HEK293T (cell line): ENCODE measurements at regions not wholly inside any gene's neighbourhood (a gene's known extent, or its start where the extent isn't known, plus 50 kb on each side); places are given as distances from the start of the nearest gene placed in this dataset.

ENCODE experiments used
- CTCF ChIA-PET: fragments of 350-600 bp; formaldehyde crosslinking; extraction: SDS; loops from one replicate; lab custom pipeline; 2021; ENCODE audit warnings: antibody characterized with exemption, inconsistent platforms; lab: Yijun Ruan, JAX
- POLR2A ChIA-PET: fragments of 350-600 bp; formaldehyde crosslinking; extraction: SDS; loops from one replicate; lab custom pipeline; 2020; ENCODE audit warnings: antibody characterized with exemption, inconsistent platforms; lab: Yijun Ruan, JAX
- DNase-seq: peaks from one replicate; pipeline ENCODE4 v3.0.0; 2012; ENCODE audit warnings: mixed read lengths; ENCODE audit errors: extremely low spot score
- ARNT ChIP-seq: fragments of 450-650 bp; IDR thresholded peaks from 2 replicates; pipeline ENCODE4 v1.6.1; 2017; ENCODE audit warnings: mild to moderate bottlenecking
- BHLHE40 ChIP-seq: fragments of 450-650 bp; IDR thresholded peaks from 2 replicates; pipeline ENCODE4 v1.6.1; 2016; ENCODE audit warnings: mild to moderate bottlenecking, moderate library complexity, borderline replicate concordance
- CTBP1 ChIP-seq: fragments of 450-650 bp; IDR thresholded peaks from 2 replicates; pipeline ENCODE4 v1.6.1; 2016; ENCODE audit warnings: borderline replicate concordance
- ELF4 ChIP-seq: fragments of 450-650 bp; IDR thresholded peaks from 2 replicates; pipeline ENCODE4 v1.6.1; 2017; ENCODE audit warnings: antibody characterized with exemption
- FOXA1 ChIP-seq: fragments of 450-650 bp; IDR thresholded peaks from 2 replicates; pipeline ENCODE4 v1.6.1; 2016; ENCODE audit warnings: mild to moderate bottlenecking
- FOXK2 ChIP-seq: fragments of 450-650 bp; IDR thresholded peaks from 2 replicates; pipeline ENCODE4 v1.6.1; 2016; ENCODE audit warnings: mild to moderate bottlenecking
- FOXM1 ChIP-seq: fragments of 450-650 bp; IDR thresholded peaks from 2 replicates; pipeline ENCODE4 v1.6.1; 2017; ENCODE audit warnings: mild to moderate bottlenecking, borderline replicate concordance
- HDGF ChIP-seq: fragments of 450-650 bp; IDR thresholded peaks from 2 replicates; pipeline ENCODE4 v1.6.1; 2017; ENCODE audit warnings: antibody characterized with exemption, borderline replicate concordance
- L3MBTL2 ChIP-seq: fragments of 450-650 bp; conservative IDR thresholded peaks from 2 replicates; pipeline ENCODE4 v1.6.1; 2016; ENCODE audit warnings: mild to moderate bottlenecking
- LEF1 ChIP-seq: fragments of 450-650 bp; IDR thresholded peaks from 2 replicates; pipeline ENCODE4 v1.6.1; 2017; ENCODE audit warnings: mild to moderate bottlenecking, borderline replicate concordance
- NFRKB ChIP-seq: fragments of 450-650 bp; IDR thresholded peaks from 2 replicates; pipeline ENCODE4 v1.6.1; 2016; ENCODE audit warnings: mild to moderate bottlenecking, moderate library complexity
- SP1 ChIP-seq: fragments of 450-650 bp; IDR thresholded peaks from 2 replicates; pipeline ENCODE4 v1.6.1; 2017
- SUZ12 ChIP-seq: fragments of 450-650 bp; IDR thresholded peaks from 2 replicates; pipeline ENCODE4 v1.6.1; 2016; ENCODE audit warnings: mild to moderate bottlenecking
- TARDBP ChIP-seq: fragments of 450-650 bp; IDR thresholded peaks from 2 replicates; pipeline ENCODE4 v1.6.1; 2016
- ZNF384 ChIP-seq: fragments of 450-650 bp; IDR thresholded peaks from 2 replicates; pipeline ENCODE4 v1.6.1; 2016
- TF ChIP-seq, protein P1 (sequence below): fragments of 450-650 bp; IDR thresholded peaks from 2 replicates; pipeline ENCODE4 v1.6.1; 2016

DNA sequence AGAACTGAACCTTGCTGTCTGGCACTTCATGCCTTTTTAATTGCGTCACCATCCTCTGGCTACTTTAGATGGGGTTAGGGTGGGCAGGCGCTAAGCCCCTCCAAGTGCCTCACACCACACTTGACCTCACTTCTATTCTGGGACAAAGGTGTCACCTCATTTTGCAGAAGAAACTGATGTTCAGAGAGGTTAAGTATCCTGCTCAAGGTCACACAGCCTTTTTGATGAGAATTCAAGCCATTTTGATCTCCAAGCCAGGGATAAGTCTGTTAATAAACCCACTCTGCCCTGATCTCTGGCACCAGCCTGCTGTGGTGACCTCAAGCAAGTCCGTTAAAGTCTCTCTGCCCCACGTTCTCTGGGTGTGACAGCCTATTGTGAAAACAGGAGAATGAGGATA, 58.8 kb upstream of the PRR23C start:
- CTCF ChIA-PET: no interaction called here
- POLR2A ChIA-PET: no interaction called here
- no peak for TF ChIP-seq BHLHE40
- TF ChIP-seq SUZ12: no peak
- TF ChIP-seq TARDBP: no peak
- TF ChIP-seq SP1: no peak
- TF ChIP-seq FOXM1: no peak
- TF ChIP-seq ARNT: no peak
- no peak for DNase-seq

DNA sequence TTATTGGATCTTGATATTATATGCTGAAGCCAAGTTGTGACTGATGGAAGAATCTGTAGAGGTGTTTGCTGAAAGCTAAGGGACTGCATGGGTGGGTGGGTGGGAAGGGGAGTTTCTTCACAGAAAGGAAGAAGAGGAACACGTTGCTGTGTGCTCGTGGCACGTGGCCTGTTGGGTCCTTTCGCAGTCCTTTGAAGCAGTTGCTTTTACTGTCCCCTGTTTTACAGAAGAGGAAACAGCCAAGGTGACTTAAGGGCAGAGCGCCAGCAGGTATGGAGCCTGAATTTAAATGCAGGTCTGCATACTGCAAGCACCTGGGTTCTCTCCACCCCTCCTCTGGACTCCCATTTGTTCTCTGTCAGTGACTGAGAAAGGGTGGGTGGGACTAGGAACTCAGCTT, 59.4 kb upstream of the PRR23C start:
- CTCF ChIA-PET: no interaction called here
- POLR2A ChIA-PET: no interaction called here
- no peak for DNase-seq
- TF ChIP-seq HDGF: no peak
- TF ChIP-seq SUZ12: no peak
- TF ChIP-seq, protein P1, sequence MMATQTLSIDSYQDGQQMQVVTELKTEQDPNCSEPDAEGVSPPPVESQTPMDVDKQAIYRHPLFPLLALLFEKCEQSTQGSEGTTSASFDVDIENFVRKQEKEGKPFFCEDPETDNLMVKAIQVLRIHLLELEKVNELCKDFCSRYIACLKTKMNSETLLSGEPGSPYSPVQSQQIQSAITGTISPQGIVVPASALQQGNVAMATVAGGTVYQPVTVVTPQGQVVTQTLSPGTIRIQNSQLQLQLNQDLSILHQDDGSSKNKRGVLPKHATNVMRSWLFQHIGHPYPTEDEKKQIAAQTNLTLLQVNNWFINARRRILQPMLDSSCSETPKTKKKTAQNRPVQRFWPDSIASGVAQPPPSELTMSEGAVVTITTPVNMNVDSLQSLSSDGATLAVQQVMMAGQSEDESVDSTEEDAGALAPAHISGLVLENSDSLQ: no peak
- no peak for TF ChIP-seq BHLHE40
- no peak for TF ChIP-seq FOXM1
- TF ChIP-seq ARNT: no peak
- no peak for TF ChIP-seq ZNF384
- no peak for TF ChIP-seq TARDBP

DNA sequence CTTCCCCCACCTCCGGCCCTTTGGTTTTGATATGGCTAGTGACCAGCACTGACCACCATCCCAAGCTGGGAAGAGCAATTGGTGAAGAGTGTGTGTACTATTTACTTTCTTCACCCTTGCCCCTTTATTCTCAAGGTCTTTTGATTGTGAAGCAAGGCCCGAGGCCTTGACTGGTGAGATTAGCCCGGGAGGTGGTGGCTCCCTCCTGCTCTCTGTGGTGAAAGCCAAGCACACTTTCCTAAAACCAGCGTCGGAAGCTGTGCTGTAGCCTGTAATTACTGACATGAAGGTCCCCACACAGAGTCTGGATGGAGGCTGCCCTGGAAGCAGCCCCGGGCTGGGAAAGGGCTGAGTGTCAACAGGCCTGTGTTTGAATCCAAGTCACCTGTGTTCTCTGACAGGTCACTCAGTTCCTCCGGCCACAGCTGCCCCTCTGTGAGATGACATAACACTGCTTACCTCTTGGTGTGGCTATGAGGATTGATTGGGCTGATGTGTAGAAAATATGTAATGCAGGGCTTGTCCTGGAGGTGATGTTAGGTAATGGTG, 60.5 kb upstream of the PRR23C start:
- CTCF ChIA-PET: interaction anchor here (0.7 kb wide), 1 partner anchor 214 kb away, joined by 4 read pairs; no protein-coding TSS in a partner anchor
- POLR2A ChIA-PET: no interaction called here

DNA sequence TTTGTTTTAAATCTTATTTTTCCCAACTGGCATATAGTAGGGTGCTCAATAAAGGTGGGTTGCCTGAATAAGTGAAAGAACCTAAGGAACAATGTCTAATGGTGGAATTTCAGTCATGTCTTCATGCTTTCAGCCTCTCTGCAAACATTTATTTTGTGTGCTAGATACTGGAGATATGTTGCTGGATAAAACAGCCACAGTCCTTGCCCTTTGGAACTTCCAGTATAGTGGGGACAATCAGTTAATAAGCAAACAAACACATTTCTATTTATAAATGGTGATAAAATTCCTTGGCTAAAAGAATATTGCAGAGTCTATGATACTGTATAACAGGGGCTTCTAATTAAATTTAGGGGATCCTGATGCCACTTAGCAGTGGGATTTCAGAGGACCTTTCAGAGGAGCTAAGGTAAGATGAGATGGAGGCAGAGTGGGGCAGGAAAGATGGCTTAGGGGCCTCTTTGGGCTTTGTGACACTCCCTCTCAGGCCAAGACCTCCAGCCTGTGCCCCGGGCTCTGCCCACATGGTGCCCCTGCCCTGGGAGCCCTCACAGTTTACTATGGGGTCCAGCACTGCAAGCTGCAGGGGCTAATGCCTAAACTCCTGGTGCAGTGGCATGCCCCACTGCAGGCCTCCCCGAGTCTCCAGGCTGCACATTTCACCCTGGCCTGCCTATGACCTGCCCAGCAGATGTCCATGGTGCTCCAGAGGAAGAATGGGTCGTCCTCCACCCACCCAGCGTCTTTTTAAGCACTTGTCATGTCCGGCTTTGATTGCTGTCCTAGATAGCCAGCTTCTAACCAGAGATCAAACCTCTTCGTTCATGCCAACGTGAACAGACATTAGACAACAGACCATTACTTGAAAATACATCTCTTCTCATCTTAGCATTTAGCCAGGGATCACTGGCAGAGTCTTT, 61.6 kb upstream of the PRR23C start:
- no peak for TF ChIP-seq BHLHE40
- no peak for TF ChIP-seq TARDBP
- TF ChIP-seq ZNF384: no peak
- no peak for TF ChIP-seq LEF1
- no peak for TF ChIP-seq FOXM1
- TF ChIP-seq ARNT: no peak
- TF ChIP-seq NFRKB: no peak
- no peak for TF ChIP-seq HDGF
- TF ChIP-seq, protein P1: no peak
- no peak for TF ChIP-seq FOXK2
- TF ChIP-seq SUZ12: no peak
- no peak for TF ChIP-seq ELF4
- no peak for TF ChIP-seq L3MBTL2
- TF ChIP-seq FOXA1: no peak
- no peak for TF ChIP-seq CTBP1
- TF ChIP-seq SP1: no peak
- POLR2A ChIA-PET: no interaction called here
- DNase-seq: no peak
- CTCF ChIA-PET: no interaction called here

More for the DNA sequence above, 60.5 kb upstream of the PRR23C start:
- TF ChIP-seq FOXK2 (no peak), SUZ12 (no peak), CTBP1 (no peak), ZNF384 (no peak)
- no peak for DNase-seq

DNA sequence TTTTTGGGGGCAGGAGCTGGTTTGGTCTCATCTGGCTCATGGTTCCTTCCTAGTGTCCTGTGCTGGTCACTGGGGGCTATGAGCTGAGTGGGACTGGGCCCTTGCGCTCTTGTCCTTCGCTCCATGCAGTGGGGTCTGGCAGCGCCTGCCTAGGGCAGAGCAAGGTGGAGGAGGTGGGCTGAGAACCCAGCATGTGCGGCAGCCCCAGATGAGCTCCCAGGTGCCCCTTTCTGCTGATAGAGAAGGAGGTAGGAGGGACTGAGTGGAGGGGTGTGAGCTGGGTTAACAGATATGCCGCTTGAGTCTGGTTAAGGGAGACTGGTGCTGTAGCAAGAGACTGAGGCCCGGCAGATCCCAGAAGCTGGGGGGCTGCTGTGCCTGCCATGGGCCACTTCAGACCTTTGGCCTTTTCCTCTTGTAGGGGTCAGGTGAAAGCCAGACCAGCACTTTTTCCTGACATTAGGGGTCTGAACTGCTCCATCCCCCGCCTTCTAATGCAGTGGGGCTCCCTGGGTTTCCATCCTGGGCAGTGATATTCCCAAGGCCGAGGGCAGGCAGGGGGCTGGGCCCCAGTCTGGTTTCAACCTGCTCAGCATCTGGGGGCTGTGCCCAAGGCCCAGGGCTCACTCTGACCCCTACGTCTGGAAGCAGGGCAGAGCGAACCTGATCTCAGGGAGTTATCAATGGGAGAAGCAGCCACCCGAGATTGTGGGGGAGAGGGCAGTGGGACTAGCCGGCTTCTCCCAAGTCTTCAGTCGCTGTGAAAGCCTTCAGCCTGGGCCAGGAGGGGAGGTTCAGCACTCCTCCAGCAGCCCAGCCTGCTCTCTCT, 62.9 kb upstream of the PRR23C start:
- CTCF ChIA-PET: interaction anchor here (0.6 kb wide), 1 partner anchor 221 kb away, joined by 3 read pairs; no protein-coding TSS in a partner anchor
- TF ChIP-seq FOXA1: no peak
- no peak for TF ChIP-seq LEF1
- no peak for TF ChIP-seq CTBP1
- no peak for TF ChIP-seq ZNF384
- no peak for TF ChIP-seq SUZ12
- TF ChIP-seq FOXM1: no peak
- TF ChIP-seq HDGF: no peak
- no peak for TF ChIP-seq NFRKB
- TF ChIP-seq SP1: no peak
- TF ChIP-seq, protein P1: no peak
- no peak for TF ChIP-seq FOXK2
- TF ChIP-seq ELF4: no peak
- TF ChIP-seq TARDBP: no peak
- no peak for TF ChIP-seq L3MBTL2
- no peak for TF ChIP-seq ARNT
- DNase-seq: no peak
- POLR2A ChIA-PET: interaction anchor here (0.6 kb wide), 1 partner anchor 514 kb away, joined by 3 read pairs; no protein-coding TSS in a partner anchor
